Tibial artery (tissue), 4 donors: ENCODE measurements at regions not wholly inside any gene's neighbourhood (a gene's known extent, or its start where the extent isn't known, plus 50 kb on each side); places are given as distances from the start of the nearest gene placed in this dataset.
"Not testable (repeated sequence)": the region's sequence is repeated elsewhere in the genome, so short reads cannot be mapped to it uniquely, and the experiment has no call there.

Source experiments
- DNase-seq, 2 donors: peaks; one replicate each; pipeline ENCODE4 v3.0.0-alpha.2; 2019
- H3K27ac ChIP-seq, 2 donors: fragments of 200-600 bp; sonication (generic) in 1 of 2; 1 replicate in 1 of 2; 2 replicates in 1 of 2; pipeline ENCODE4 v1.5.1; 2018 to 2019; ENCODE audit warnings: mild to moderate bottlenecking in 1 of 2
- H3K27me3 ChIP-seq, 2 donors: fragments of 200-600 bp; sonication (generic) in 1 of 2; one replicate each; pipeline versions ENCODE4 v1.5.1 to v1.6.0; 2016 to 2019
- H3K36me3 ChIP-seq, 3 donors: fragments of 200-600 bp; sonication (generic) in 2 of 3; one replicate each; pipeline ENCODE4 v1.5.1; 2016 to 2019; ENCODE audit warnings: mild to moderate bottlenecking in 2 of 3
- H3K4me1 ChIP-seq, 4 donors: fragments of 200-600 bp; sonication (generic) in 2 of 4; 1 replicate in 3 of 4; 2 replicates in 1 of 4; pipeline ENCODE4 v1.5.1; 2016 to 2019
- H3K4me3 ChIP-seq, 2 donors: fragments of 200-600 bp; sonication (generic) in 1 of 2; 1 replicate in 1 of 2; 2 replicates in 1 of 2; pipeline ENCODE4 v1.5.1; 2018 to 2019; ENCODE audit warnings: mild to moderate bottlenecking in 2 of 2
- H3K9me3 ChIP-seq, 3 donors: fragments of 200-600 bp; sonication (generic) in 1 of 3; one replicate each; pipeline ENCODE4 v1.5.1; 2016 to 2019
- intact Hi-C: fragments of 100-400 bp; cut with DNase I; formaldehyde crosslinking; loops from one replicate; pipeline ENCODE4 v1.15.0; 2023; ENCODE audit warnings: low total_unique reads
- TF ChIP-seq, protein P1 (sequence below), 2 experiments: fragments of 200-600 bp in 1 of 2; fragments of 450-650 bp in 1 of 2; IDR thresholded peaks; one replicate each; pipeline ENCODE4 v1.5.1; 2017 to 2019; ENCODE audit warnings: antibody characterized with exemption in 2 of 2, mild to moderate bottlenecking in 1 of 2, moderate library complexity in 1 of 2

DNA sequence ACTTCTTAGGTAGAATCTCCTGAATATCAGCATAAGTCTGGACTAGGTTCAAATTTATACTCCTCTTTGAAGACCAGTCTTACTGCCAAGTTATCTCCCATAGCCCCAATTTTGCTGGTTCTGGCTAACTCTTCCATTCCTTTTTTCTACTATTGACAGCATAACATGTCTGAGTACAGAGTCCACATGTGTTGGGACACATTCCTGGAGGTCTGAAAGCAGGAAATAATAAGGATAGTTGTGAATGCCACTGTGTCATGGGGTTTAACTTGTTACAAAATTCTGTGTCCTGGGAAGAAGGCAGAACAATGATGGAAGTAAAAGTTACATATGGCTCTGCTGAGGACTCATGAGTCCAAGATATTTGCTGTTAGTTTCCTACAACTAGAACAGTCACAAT is 57.4 kb upstream of the ZBTB20 start:
- Histone ChIP-seq H3K27ac (no peak overlapping the region), H3K36me3 (no peaks in the 10 kb centered on the region), H3K4me1 (no peaks in the 10 kb centered on the region), H3K27me3 (no peaks in the 10 kb centered on the region), H3K9me3 (no peaks in the 10 kb centered on the region), H3K4me3 (no peak overlapping the region)
- intact Hi-C loops, result no loop called here
- TF ChIP-seq, protein P1, sequence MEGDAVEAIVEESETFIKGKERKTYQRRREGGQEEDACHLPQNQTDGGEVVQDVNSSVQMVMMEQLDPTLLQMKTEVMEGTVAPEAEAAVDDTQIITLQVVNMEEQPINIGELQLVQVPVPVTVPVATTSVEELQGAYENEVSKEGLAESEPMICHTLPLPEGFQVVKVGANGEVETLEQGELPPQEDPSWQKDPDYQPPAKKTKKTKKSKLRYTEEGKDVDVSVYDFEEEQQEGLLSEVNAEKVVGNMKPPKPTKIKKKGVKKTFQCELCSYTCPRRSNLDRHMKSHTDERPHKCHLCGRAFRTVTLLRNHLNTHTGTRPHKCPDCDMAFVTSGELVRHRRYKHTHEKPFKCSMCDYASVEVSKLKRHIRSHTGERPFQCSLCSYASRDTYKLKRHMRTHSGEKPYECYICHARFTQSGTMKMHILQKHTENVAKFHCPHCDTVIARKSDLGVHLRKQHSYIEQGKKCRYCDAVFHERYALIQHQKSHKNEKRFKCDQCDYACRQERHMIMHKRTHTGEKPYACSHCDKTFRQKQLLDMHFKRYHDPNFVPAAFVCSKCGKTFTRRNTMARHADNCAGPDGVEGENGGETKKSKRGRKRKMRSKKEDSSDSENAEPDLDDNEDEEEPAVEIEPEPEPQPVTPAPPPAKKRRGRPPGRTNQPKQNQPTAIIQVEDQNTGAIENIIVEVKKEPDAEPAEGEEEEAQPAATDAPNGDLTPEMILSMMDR (IDR thresholded peaks at IDR 0.05), result no peak
- no peak for DNase-seq

DNA sequence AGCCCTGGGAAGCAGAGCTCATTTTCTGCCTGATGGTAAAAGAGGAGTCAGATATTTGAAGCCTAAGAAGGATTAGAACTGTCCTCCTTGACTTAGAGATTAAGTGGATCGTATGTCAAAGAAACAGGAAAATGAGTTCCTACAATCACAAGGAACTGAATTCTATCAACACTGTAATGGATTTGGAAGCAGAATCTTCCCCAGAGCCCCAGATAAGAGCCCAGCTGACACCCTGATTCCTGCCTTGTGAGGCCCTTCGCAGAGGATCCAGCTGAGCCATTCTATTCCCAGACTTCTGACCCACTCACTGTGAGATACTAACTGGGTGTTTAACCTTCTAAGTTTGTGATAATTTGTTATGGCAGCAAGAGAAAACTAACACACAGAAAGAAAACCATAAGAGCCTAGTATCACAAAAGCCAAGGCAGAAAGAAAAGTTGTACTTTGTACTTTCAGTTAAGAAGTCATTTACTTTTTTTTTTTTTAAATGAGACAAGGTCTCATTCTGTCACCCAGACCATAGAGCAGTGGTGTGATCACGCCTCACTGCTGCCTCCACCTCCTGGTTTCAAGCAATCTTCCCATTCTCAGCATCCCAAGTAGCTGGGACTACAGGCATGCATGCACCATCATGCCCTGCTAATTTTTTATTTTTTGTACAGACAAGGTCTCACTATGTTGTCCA is 61.1 kb upstream of the ZBTB20 start:
- no peaks in the 10 kb centered on the region for H3K9me3 ChIP-seq
- no peak overlapping the region for H3K4me3 ChIP-seq
- H3K4me1 ChIP-seq, result no peaks in the 10 kb centered on the region
- H3K36me3 ChIP-seq, result no peaks in the 10 kb centered on the region
- TF ChIP-seq, protein P1 (IDR thresholded peaks at IDR 0.05), result no peak
- no peaks in the 10 kb centered on the region for H3K27me3 ChIP-seq
- no peak for DNase-seq
- intact Hi-C loops, result no loop called here
- no peak overlapping the region for H3K27ac ChIP-seq

DNA sequence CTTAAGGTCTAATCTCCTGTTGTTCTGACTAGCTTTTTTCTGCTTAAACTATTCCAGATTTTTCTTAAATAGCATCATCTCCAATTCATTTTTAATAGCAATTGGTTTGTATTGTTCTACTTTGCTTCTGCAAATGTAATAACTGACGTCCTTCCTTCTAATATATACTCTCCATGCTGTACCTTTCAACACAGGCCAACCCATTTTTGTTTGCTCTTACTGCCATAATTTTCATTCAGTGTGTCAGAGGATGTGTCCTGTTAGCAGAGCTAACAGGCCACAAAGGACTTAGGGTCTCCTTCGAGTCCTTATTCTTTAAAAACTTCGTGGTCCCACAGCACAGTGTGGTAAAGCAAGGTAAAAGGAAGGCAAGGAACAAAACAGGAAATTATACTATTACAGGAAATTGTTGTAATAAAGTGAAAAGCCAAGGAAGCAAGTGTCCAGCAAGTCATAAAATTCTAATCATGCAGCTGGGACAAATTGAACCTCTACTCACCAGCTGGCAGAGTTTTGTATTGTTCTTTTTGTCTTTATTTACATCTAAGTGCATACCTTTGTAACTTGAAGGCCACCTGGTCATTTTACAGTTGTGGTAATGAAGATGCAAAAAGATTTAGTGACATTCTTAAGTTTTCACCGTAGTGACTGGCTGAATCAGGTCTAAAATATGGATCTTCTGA is 64.9 kb upstream of the ZBTB20 start:
- Histone ChIP-seq H3K4me3 (no peak overlapping the region), H3K36me3 (no peaks in the 10 kb centered on the region), H3K27ac (no peak overlapping the region), H3K4me1 (no peaks in the 10 kb centered on the region), H3K9me3 (no peaks in the 10 kb centered on the region), H3K27me3 (no peaks in the 10 kb centered on the region)
- TF ChIP-seq, protein P1 (IDR thresholded peaks at IDR 0.05), result no peak
- no peak for DNase-seq
- intact Hi-C loops, result no loop called here

DNA sequence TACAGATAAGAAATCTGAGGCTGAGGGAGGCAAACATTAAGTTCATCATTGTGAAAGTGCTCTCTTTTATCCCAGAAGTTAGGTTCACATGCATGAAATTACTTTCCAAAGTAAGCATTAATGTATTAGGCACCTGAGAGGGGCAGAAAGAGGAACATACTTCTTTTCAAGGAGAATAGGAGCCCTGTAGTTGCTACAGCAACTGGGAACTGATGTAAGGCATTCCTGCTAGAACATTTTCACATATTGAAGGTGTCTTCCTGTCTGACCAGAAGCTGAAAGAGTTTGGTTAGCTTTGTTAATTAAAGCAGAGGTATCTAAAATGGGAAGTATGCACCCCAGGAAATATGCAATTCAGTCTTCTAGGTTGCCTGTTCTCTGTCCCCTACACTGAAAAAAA is 65.5 kb upstream of the ZBTB20 start:
- intact Hi-C loops, result no loop called here
- no peaks in the 10 kb centered on the region for H3K27me3 ChIP-seq
- TF ChIP-seq, protein P1 (IDR thresholded peaks at IDR 0.05), result no peak
- no peak overlapping the region for H3K4me3 ChIP-seq
- H3K9me3 ChIP-seq, result no peaks in the 10 kb centered on the region
- peaks cover 0 to 3% (median 0%) of the 10 kb centered on the region in 4 donors for H3K4me1 ChIP-seq
- DNase-seq, result no peak
- no peaks in the 10 kb centered on the region for H3K36me3 ChIP-seq
- H3K27ac ChIP-seq, result no peak overlapping the region

DNA sequence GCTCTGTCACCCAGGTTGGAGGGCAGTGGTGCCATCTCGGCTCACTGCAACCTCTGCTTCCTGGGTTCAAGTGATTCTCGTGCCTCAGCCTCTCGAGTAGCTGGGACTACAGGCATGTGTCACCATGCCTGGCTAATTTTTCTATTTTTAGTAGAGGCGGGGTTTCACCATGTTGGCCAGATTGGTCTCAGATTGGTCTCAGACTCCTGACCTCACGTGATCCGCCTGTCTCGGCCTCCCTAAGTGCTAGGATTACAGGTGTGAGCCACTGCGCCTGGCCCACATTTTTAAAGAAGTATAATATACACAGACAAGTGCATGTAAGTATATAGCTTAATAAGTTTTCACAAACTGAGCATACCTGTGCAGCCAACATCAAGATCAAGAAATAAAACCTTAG is 66.0 kb upstream of the ZBTB20 start:
- H3K36me3 ChIP-seq, H3K27ac ChIP-seq, H3K27me3 ChIP-seq, H3K4me1 ChIP-seq, intact Hi-C loops, H3K4me3 ChIP-seq, H3K9me3 ChIP-seq, DNase-seq: not testable (repeated sequence)

DNA sequence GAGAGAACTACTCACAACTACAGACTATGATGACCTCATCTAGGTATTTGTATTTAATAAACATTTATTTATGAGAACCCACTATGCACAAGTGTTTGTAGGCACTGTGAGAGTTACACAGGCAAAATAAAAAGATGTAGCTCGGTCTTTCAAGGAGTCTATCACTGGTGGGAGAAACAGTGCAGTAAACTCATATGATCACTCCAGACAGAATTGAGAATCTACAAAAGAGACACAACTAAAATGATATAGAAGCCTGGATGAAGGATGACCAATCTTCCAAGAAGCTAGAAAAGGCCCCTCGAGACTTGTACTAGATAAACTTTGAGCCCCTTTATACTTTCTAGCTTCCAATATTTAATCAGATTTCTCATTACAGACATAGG is 70.2 kb upstream of the ZBTB20 start:
- Histone ChIP-seq H3K27me3 (no peaks in the 10 kb centered on the region), H3K27ac (no peak overlapping the region)
- intact Hi-C loops, result loop anchor here (5.0 kb wide), 2 partner anchors 475 to 570 kb away; no protein-coding TSS in a partner anchor

More for the DNA sequence above, 70.2 kb upstream of the ZBTB20 start:
- no peak for DNase-seq
- no peak overlapping the region for H3K4me3 ChIP-seq
- H3K9me3 ChIP-seq, result no peaks in the 10 kb centered on the region
- peaks cover 0 to 10% (median 2%) of the 10 kb centered on the region in 4 donors for H3K4me1 ChIP-seq
- no peaks in the 10 kb centered on the region for H3K36me3 ChIP-seq
- TF ChIP-seq, protein P1 (IDR thresholded peaks at IDR 0.05), result no peak
